ENCODE measurements at regions not wholly inside any gene's neighbourhood (a gene's known extent, or its start where the extent isn't known, plus 50 kb on each side); places are given as distances from the start of the nearest gene placed in this dataset.

GRCh38 chr22:34847072-34847471 is 218.9 kb upstream of the ISX start:
- DNase-seq, result no peak

GRCh38 chr22:34849965-34850364 is 216.0 kb upstream of the ISX start:
- no peak for DNase-seq

GRCh38 chr22:34851918-34852662 is 213.9 kb upstream of the ISX start:
- no peak for DNase-seq

- no peak for DNase-seq
Measured at GRCh38 chr22:34855471-34855870, 210.5 kb upstream of the ISX start.

GRCh38 chr22:34858066-34858465 is 207.9 kb upstream of the ISX start:
- DNase-seq, result no peak

- no peak for DNase-seq
Measured at GRCh38 chr22:34861787-34862186, 204.2 kb upstream of the ISX start.

- no peak for DNase-seq
Measured at GRCh38 chr22:34866081-34866480, 199.9 kb upstream of the ISX start.

- no peak for DNase-seq
Measured at GRCh38 chr22:34866495-34867131, 199.3 kb upstream of the ISX start.

- DNase-seq, result no peak
Measured at GRCh38 chr22:34877506-34877905, 188.5 kb upstream of the ISX start.

GRCh38 chr22:34878171-34878570 is 187.8 kb upstream of the ISX start:
- no peak for DNase-seq

- no peak for DNase-seq
Measured at GRCh38 chr22:34879001-34879400, 187.0 kb upstream of the ISX start.

GRCh38 chr22:34880662-34881061 is 185.3 kb upstream of the ISX start:
- no peak for DNase-seq

GRCh38 chr22:34881453-34881852 is 184.5 kb upstream of the ISX start:
- DNase-seq, result no peak

GRCh38 chr22:34885852-34886251 is 180.1 kb upstream of the ISX start:
- no peak for DNase-seq

- DNase-seq, result no peak
Measured at GRCh38 chr22:34886391-34886790, 179.6 kb upstream of the ISX start.

- no peak for DNase-seq
Measured at GRCh38 chr22:34886812-34887211, 179.1 kb upstream of the ISX start.

- DNase-seq, result no peak
Measured at GRCh38 chr22:34897126-34897525, 168.8 kb upstream of the ISX start.

GRCh38 chr22:34902335-34902734 is 163.6 kb upstream of the ISX start:
- no peak for DNase-seq

GRCh38 chr22:34903416-34903815 is 162.5 kb upstream of the ISX start:
- no peak for DNase-seq

- DNase-seq, result no peak
Measured at GRCh38 chr22:34904486-34904885, 161.5 kb upstream of the ISX start.

- no peak for DNase-seq
Measured at GRCh38 chr22:34913826-34914225, 152.1 kb upstream of the ISX start.

- no peak for DNase-seq
Measured at GRCh38 chr22:34914846-34915245, 151.1 kb upstream of the ISX start.

- no peak for DNase-seq
Measured at GRCh38 chr22:34917239-34917638, 148.7 kb upstream of the ISX start.

GRCh38 chr22:34931026-34931425 is 134.9 kb upstream of the ISX start:
- no peak for DNase-seq

- no peak for DNase-seq
Measured at GRCh38 chr22:34934261-34934660, 131.7 kb upstream of the ISX start.

Data from CD4-positive, alpha-beta T cell treated with Interleukin-1 beta for 1 hour (primary cell).